GM21619 (cell line): ENCODE measurements at regions not wholly inside any gene's neighbourhood (a gene's known extent, or its start where the extent isn't known, plus 50 kb on each side); places are given as distances from the start of the nearest gene placed in this dataset.
A peak's percentile ranks its signal among the peaks of the same experiment; 100 is the strongest.

Experiments
- ATAC-seq: cut with Tn5 transposase; IDR thresholded peaks from one replicate; pipeline ENCODE4 v1.9.1; 2021; ENCODE audit not compliant: unreplicated experiment

DNA sequence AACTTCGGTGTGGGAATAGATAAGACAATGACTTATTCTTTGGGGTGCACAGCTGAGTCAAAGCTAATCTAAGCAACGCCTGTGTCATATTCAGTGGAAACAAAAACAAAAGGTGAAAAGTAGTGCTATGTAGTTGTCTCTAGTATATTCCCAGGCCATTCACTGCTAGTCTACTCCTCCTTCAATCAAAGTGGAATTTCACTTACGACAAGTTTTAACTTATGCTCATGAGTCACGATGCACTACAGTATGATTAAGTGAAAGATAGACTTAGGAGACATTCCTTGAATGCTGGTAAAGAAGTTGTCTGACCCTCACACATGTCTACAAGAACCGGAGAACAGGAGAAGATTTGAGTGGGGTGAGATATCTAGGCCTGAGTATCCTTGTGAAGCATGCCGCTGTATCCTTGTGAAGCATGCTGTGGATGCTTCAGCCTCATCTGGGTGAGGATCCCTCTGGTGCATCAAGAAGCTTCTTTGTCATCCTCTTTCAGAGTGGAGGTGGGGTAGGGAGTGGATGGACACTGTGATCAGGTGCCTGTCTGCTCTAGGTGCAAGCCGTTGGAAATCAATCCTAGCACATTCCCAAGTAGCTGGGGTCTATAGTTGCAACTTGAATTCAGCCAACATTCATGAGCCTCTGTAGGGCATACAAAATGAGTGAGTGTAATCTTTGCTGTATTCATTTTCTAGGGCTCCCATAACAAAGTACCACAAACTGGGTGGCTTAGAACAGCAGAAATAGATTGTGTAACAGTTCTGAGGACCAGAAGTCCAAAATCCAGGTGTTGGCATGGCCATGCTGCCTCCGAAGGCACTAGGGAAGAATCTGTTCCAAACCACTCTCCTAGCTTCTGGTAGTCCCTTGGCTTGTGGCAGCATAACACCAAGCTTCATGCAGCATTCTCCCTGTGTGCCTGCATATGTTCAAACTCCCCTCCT is 173.5 kb upstream of the FN1 start:
- no peak for ATAC-seq

DNA sequence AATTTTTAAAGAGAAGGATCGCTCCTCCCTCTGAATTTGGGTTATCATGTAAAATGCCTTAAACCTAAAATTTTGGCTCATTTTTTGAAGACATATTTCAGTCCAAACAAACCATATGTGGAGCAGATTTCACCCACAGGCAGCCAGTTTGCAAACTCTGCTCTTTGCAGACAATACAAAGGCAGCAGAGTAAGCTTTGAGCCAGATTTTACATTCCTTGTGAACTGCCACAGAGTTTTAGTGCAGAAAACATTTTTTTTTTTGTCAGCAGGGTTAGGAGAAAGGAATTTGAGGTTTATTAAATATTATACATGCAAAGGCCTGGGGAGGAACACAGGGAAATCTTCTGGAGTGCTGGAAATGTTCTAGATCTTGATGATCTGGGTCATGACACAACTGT is 171.9 kb upstream of the FN1 start:
- no peak for ATAC-seq

GRCh38 chr2:215606219-215606618 is 170.4 kb upstream of the FN1 start:
- ATAC-seq, result no peak

GRCh38 chr2:215605214-215605613 is 169.3 kb upstream of the FN1 start:
- no peak for ATAC-seq

DNA sequence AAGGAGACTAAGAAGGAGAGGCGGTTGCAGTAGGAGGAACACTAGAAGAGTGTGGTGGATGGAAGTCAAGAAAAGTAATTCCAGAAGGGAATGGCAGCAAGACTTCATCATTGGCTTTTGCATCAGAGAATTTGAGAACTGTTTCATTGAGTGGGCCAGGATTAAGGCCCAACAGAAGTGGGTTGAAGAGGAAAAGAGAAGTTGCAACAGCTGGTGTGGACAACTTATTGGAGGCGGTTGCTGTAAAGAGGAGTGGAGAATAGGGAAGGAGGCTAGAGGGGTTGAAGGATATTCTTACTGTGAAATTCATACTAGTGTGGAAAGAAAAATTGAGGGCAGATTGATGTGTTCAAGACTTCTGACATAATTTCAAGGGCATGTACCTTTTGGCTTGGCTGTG is 168.7 kb upstream of the FN1 start:
- no peak for ATAC-seq

- ATAC-seq, result no peak
Observed at GRCh38 chr2:215603440-215603839, 167.6 kb upstream of the FN1 start.

DNA sequence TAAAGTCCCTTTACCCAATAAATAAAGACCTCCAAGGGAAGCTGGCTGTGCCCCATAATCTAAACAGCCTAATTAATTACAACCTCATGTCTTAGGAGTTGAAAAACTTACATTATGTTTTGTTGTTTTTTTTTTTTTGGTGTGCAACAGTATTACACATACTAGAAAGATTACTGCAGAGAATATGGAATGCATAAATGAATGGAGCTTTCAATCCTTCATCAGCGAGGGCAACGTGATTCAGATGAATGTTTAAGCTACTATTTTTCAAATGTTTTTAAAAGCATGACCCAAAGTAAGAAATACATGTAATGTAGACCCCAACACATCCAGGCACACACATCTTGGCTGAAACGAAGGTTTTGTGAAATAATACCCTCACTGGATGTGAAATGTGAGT is 167.1 kb upstream of the FN1 start:
- no peak for ATAC-seq

- ATAC-seq, result no peak
Observed at GRCh38 chr2:215601990-215602721, 166.3 kb upstream of the FN1 start.

DNA sequence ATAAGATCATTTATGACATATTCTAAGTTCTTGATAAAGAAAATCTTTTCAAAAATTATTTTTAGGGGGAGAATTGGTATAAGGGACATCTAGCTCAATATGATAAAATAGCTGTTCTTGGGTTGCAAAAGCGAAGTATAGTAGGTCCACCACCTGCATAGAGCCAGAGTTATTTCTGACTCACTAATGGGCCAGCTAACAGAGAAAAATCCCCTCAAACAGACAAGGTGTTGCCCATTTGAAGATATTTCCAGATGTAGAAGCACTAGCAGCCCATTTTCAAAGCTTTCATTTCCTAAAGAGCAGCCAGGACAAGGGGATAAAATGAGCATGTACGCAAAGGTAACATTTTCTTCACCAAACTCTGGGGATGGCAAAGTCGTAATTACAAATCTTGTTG is 165.7 kb upstream of the FN1 start:
- ATAC-seq, result no peak

DNA sequence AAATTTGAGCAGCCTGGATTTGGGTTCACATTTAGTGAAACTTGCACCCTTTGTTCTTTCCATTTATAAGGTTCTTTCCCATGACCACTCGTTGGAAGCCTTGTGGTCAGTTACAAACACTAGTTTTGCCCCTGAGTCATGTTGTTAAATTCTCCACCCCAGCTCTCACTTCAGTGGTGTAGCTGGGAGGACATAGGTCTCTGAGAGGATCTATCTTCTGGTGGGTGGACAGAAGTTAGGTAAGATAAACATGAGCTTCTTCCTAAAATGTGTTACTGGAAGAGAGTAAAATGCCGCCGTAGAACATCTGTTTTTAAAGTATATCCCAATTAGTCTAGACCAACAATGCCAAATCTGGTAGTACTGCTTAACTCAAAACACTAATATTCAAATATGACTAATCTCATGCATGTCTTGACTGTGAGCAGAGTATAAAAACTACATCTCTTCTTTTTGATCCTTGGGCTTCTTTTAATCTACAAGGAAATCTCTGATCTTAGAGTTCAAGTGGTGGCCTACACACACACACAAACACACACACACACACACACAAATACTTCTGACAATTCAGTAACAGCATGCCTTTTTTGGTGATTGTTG is 162.6 kb upstream of the FN1 start:
- no peak for ATAC-seq

GRCh38 chr2:215597577-215597976 is 161.7 kb upstream of the FN1 start:
- ATAC-seq, result no peak

DNA sequence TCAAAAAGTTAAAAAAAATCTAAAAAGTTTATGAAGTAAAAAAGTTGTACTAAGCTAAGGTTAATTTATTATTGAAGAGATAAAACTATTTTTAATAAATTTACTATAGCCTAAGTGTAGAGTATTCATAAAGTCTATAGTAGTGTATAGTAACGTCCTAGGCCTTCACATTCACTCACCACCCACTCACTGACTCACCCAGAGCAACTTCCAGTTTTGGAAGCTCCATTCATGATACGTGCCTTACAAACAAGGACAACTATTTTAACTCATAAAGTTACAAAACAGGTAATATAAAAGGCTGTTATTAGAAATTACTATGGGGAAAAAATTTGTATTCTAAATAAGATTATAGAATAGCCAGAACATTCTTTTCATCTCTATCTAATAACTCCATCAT is 158.9 kb upstream of the FN1 start:
- no peak for ATAC-seq

DNA sequence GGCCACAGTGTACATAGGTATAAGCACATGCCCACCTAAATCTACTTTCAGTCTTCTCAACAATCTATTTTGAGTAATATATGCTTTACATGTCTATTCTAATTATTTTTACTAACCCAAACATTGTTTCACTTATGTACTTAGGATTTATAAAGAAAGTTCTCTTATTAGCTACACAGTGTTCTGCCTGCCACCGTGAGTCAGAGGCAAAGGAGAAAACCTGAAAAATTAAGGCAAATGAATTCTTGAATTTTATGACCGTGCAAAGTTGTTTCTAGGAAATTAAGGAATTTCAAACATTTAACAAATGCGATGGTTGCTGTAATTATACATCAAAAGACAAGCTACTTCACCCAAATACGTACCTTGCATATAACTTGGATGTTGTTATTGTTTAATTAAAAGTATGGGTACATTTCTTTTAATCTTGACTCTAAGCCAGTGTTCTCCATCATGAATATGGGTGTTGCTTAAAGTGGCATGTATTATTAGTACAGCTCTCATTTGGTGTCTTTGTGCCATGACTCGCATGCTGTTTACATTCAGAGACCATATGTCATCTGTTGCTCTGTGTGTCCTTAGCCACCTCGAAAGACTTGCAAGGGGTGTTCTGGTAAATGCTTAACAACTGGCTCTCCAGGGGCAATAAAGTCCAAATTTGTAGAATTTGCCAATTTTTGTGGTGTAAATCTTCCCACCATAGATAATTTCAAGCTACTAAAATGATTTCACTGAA is 154.3 kb upstream of the FN1 start:
- no peak for ATAC-seq

- no peak for ATAC-seq
Observed at GRCh38 chr2:215583881-215584280, 148.0 kb upstream of the FN1 start.

- ATAC-seq, result no peak
Observed at GRCh38 chr2:215579809-215580208, 143.9 kb upstream of the FN1 start.

GRCh38 chr2:215577356-215577755 is 141.5 kb upstream of the FN1 start:
- no peak for ATAC-seq

- ATAC-seq, result no peak
Observed at GRCh38 chr2:215576572-215576971, 140.7 kb upstream of the FN1 start.

DNA sequence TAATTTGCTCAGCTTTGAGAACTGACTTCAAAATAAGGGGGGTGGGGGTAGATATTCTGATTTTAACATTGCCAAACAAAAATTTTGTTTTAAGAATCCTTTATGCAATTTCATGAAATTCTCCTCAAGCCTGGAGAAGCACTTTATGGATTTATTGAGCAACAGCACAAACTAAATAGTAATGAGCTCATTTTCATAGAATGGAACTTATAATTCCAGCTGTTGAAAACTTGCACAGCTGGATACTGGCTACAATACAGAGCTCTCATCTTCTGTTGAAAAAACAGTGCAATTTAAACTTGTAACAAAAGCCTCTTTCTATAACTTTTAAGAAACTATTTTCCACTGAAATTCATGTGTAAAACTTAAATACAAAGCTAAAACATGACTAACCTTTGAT is 137.6 kb upstream of the FN1 start:
- no peak for ATAC-seq

DNA sequence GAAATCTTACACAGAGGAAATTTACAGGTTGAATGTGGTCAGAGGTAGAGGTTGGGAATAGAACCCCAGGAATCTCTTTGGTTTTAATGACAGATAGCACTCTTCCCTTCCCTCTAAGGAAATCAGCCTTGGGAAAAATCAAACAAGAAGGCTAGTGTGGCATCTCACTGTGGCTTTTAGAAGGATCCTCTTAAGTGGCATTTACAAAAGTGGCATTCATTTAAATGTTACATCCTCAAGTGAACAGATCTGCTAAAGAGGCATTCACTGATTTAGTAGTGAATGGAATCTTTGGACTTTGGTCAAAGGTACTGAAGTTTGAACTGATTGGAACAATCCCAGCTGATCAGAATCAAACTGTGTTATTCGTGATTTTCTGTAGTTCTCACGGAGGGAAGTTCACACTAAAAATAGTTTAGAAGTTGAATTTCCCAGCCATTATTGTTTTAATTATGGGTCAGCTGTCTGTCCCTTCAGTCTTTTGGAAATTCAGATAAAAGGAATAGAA is 136.5 kb upstream of the FN1 start:
- no peak for ATAC-seq

DNA sequence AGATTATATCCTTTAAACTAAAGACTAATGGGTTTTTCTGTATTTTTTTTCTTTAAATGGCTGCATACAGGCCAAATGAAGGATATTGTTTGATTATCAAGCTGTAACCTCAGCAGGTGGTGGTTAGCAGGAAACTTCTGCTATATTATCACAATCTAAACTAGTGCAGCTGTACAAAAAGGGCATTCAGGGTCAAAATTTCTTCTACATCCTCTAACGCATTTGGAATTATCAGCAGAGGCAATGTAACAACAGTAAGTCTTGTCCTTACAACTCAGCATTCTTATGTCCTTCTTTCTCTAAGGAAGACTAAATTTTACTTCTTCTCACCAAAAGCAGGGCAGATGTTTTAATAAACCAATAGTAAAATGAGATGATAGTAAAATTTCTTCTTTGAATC is 135.8 kb upstream of the FN1 start:
- ATAC-seq, result no peak

- ATAC-seq, result peak; percentile 83
Observed at GRCh38 chr2:215567504-215567903, 131.6 kb upstream of the FN1 start.
